ENCODE measurements at regions not wholly inside any gene's neighbourhood (a gene's known extent, or its start where the extent isn't known, plus 50 kb on each side); places are given as distances from the start of the nearest gene placed in this dataset.

DNA sequence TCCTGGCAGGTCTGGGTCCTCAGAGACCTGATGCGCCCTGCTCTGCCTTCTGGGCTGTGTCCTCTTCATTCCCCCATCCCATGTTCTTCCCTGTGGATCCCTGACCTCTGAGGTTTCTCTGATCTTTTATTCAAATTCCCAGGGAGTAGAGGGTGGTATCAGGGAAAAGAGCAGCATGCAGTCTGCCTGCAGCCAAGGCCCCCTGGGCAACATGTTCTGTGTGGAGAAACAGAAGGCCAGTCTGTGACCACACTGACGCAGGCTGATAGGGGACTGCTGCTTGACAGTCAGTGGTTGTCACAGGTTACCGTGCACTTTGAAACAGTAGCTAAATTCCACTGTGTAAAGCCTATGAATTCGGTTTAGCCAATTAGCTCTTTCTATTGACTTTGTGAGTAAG, 156.6 kb upstream of the IRX2 start:
- TF ChIP-seq, protein P1, sequence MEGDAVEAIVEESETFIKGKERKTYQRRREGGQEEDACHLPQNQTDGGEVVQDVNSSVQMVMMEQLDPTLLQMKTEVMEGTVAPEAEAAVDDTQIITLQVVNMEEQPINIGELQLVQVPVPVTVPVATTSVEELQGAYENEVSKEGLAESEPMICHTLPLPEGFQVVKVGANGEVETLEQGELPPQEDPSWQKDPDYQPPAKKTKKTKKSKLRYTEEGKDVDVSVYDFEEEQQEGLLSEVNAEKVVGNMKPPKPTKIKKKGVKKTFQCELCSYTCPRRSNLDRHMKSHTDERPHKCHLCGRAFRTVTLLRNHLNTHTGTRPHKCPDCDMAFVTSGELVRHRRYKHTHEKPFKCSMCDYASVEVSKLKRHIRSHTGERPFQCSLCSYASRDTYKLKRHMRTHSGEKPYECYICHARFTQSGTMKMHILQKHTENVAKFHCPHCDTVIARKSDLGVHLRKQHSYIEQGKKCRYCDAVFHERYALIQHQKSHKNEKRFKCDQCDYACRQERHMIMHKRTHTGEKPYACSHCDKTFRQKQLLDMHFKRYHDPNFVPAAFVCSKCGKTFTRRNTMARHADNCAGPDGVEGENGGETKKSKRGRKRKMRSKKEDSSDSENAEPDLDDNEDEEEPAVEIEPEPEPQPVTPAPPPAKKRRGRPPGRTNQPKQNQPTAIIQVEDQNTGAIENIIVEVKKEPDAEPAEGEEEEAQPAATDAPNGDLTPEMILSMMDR (conservative IDR thresholded peaks at IDR 0.05 in 1 of 2, IDR thresholded peaks at IDR 0.05 in 1 of 2; ENCODE audit: low read depth in 1 of 2, low read length in 2 of 2) = no peak
- no peak for TF ChIP-seq EZH2 (IDR thresholded peaks at IDR 0.05; ENCODE audit: low read length, missing control alignments)
